SK-N-SH treated with all-trans-retinoic acid at 6 μM for 48 hours (cell line): ENCODE measurements at regions not wholly inside any gene's neighbourhood (a gene's known extent, or its start where the extent isn't known, plus 50 kb on each side); places are given as distances from the start of the nearest gene placed in this dataset.

Source experiments
- ATAC-seq: fragments of 200-7000 bp; cut with Tn5 transposase; 3 replicates; pipeline ENCODE4 v1.9.1; 2020; ENCODE audit warnings: mild to moderate bottlenecking, moderate library complexity
- ARNTL ChIP-seq: fragments of 450-650 bp; formaldehyde crosslinking; IDR thresholded peaks from 2 replicates; pipeline ENCODE4 v1.5.0; 2020; ENCODE audit warnings: low read depth, mild to moderate bottlenecking, moderate library complexity, borderline replicate concordance
- BACH2 ChIP-seq: fragments of 250-450 bp; sonication (Bioruptor Pico); IDR thresholded peaks from 2 replicates; pipeline ENCODE4 v1.9.0; 2021; ENCODE audit warnings: mild to moderate bottlenecking, borderline replicate concordance
- CREB5 ChIP-seq: fragments of 250-450 bp; sonication (Bioruptor Pico); IDR thresholded peaks from 2 replicates; pipeline ENCODE4 v1.5.1; 2020; ENCODE audit warnings: low read depth, mild to moderate bottlenecking, moderate library complexity
- CSDC2 ChIP-seq: fragments of 250-450 bp; sonication (Bioruptor Pico); IDR thresholded peaks from 2 replicates; pipeline ENCODE4 v1.5.0; 2020; ENCODE audit warnings: mild to moderate bottlenecking, moderate library complexity
- CSRNP3 ChIP-seq: fragments of 250-450 bp; sonication (Bioruptor Pico); IDR thresholded peaks from 2 replicates; pipeline ENCODE4 v1.5.1; 2021; ENCODE audit warnings: mild to moderate bottlenecking, moderate library complexity
- ESRRG ChIP-seq: fragments of 250-450 bp; sonication (Bioruptor Pico); IDR thresholded peaks from 2 replicates; pipeline ENCODE4 v1.6.1; 2021; ENCODE audit warnings: mild to moderate bottlenecking
- GLIS3 ChIP-seq: fragments of 250-450 bp; sonication (Bioruptor Pico); IDR thresholded peaks from 2 replicates; pipeline ENCODE4 v1.5.0; 2020; ENCODE audit warnings: mild to moderate bottlenecking, moderate library complexity
- ISL1 ChIP-seq: fragments of 250-450 bp; sonication (Bioruptor Pico); IDR thresholded peaks from 2 replicates; pipeline ENCODE4 v2.1.2; 2022; ENCODE audit warnings: mild to moderate bottlenecking, moderate library complexity
- OSR1 ChIP-seq: fragments of 250-450 bp; sonication (Bioruptor Pico); IDR thresholded peaks from 2 replicates; pipeline ENCODE4 v1.8.0; 2022; ENCODE audit warnings: moderate library complexity, mild to moderate bottlenecking, inconsistent platforms
- PATZ1 ChIP-seq: fragments of 250-450 bp; sonication (Bioruptor Pico); IDR thresholded peaks from 2 replicates; pipeline ENCODE4 v1.8.0; 2020; ENCODE audit warnings: mild to moderate bottlenecking, moderate library complexity, borderline replicate concordance
- POU6F1 ChIP-seq: fragments of 250-450 bp; sonication (Bioruptor Pico); IDR thresholded peaks from 2 replicates; pipeline ENCODE4 v1.8.0; 2021; ENCODE audit warnings: low read depth, mild to moderate bottlenecking, moderate library complexity, borderline replicate concordance
- PPARA ChIP-seq: fragments of 250-450 bp; sonication (Bioruptor Pico); IDR thresholded peaks from 2 replicates; pipeline ENCODE4 v1.5.0; 2020; ENCODE audit warnings: mild to moderate bottlenecking, borderline replicate concordance
- SNAI2 ChIP-seq: fragments of 250-450 bp; sonication (Bioruptor Pico); IDR thresholded peaks from 2 replicates; pipeline ENCODE4 v1.5.0; 2020; ENCODE audit warnings: mild to moderate bottlenecking, moderate library complexity
- TCF4 ChIP-seq: fragments of 250-450 bp; sonication (Bioruptor Pico); IDR thresholded peaks from 2 replicates; pipeline ENCODE4 v1.8.0; 2021; ENCODE audit warnings: mild to moderate bottlenecking, moderate library complexity, borderline replicate concordance
- TOX ChIP-seq: fragments of 250-450 bp; sonication (Bioruptor Pico); IDR thresholded peaks from 2 replicates; pipeline ENCODE4 v1.8.0; 2021; ENCODE audit warnings: mild to moderate bottlenecking, moderate library complexity, borderline replicate concordance
- TSHZ2 ChIP-seq: fragments of 250-450 bp; sonication (Bioruptor Pico); IDR thresholded peaks from 2 replicates; pipeline ENCODE4 v1.5.0; 2020; ENCODE audit warnings: mild to moderate bottlenecking, moderate library complexity
- ZFP3 ChIP-seq: fragments of 250-450 bp; sonication (Bioruptor Pico); IDR thresholded peaks from 2 replicates; pipeline ENCODE4 v1.5.0; 2020; ENCODE audit warnings: mild to moderate bottlenecking, moderate library complexity
- ZFP30 ChIP-seq: fragments of 450-650 bp; formaldehyde crosslinking; IDR thresholded peaks from 2 replicates; pipeline ENCODE4 v1.5.0; 2022; ENCODE audit warnings: mild to moderate bottlenecking, moderate library complexity
- ZNF565 ChIP-seq: fragments of 450-650 bp; formaldehyde crosslinking; conservative IDR thresholded peaks from 2 replicates; pipeline ENCODE4 v1.5.0; 2020; ENCODE audit warnings: low read depth, mild to moderate bottlenecking, moderate library complexity
- ZNF70 ChIP-seq: fragments of 450-650 bp; formaldehyde crosslinking; IDR thresholded peaks from 2 replicates; pipeline ENCODE4 v1.5.0; 2020; ENCODE audit warnings: mild to moderate bottlenecking, moderate library complexity
- ZNF8 ChIP-seq: fragments of 450-650 bp; formaldehyde crosslinking; IDR thresholded peaks from 2 replicates; pipeline ENCODE4 v1.5.0; 2020; ENCODE audit warnings: mild to moderate bottlenecking, moderate library complexity

- TF ChIP-seq CSDC2 (no peak), POU6F1 (CRISPR knock-in tag) (no peak), TOX (no peak), OSR1 (CRISPR knock-in tag) (no peak)
Observed at GRCh38 chr4:111113591-111113990, 490.7 kb upstream of the PITX2 start.

GRCh38 chr4:111115881-111116280 lies 493.0 kb upstream of the PITX2 start:
- TF ChIP-seq SNAI2 (CRISPR knock-in tag) (no peak), ZFP30 (CRISPR knock-in tag) (no peak), PPARA (CRISPR knock-in tag) (no peak), BACH2 (CRISPR knock-in tag) (no peak), ESRRG (CRISPR knock-in tag) (no peak), ZNF70 (CRISPR knock-in tag) (no peak), OSR1 (CRISPR knock-in tag) (no peak), TSHZ2 (CRISPR knock-in tag) (no peak), POU6F1 (CRISPR knock-in tag) (no peak), ZFP3 (CRISPR knock-in tag) (no peak), CSRNP3 (CRISPR knock-in tag) (no peak), PATZ1 (CRISPR knock-in tag) (no peak), ISL1 (CRISPR knock-in tag) (no peak), ZNF565 (CRISPR knock-in tag) (no peak), TCF4 (CRISPR knock-in tag) (no peak), GLIS3 (CRISPR knock-in tag) (no peak), ZNF8 (CRISPR knock-in tag) (no peak), CREB5 (no peak), ARNTL (CRISPR knock-in tag) (no peak)
- no peak for ATAC-seq

More at GRCh38 chr4:111113591-111113990, 490.7 kb upstream of the PITX2 start:
- ATAC-seq, result no peak

GRCh38 chr4:111120191-111120590 lies 497.3 kb upstream of the PITX2 start:
- ATAC-seq, result no peak
- TF ChIP-seq GLIS3 (CRISPR knock-in tag) (no peak), ESRRG (CRISPR knock-in tag) (no peak), CSRNP3 (CRISPR knock-in tag) (no peak), TSHZ2 (CRISPR knock-in tag) (no peak), TCF4 (CRISPR knock-in tag) (no peak), CSDC2 (no peak), ZNF565 (CRISPR knock-in tag) (no peak), PPARA (CRISPR knock-in tag) (no peak), ZNF8 (CRISPR knock-in tag) (no peak), TOX (no peak), ZNF70 (CRISPR knock-in tag) (no peak), ISL1 (CRISPR knock-in tag) (no peak)
